Right renal cortex interstitium (tissue), 3 donors: ENCODE measurements at regions not wholly inside any gene's neighbourhood (a gene's known extent, or its start where the extent isn't known, plus 50 kb on each side); places are given as distances from the start of the nearest gene placed in this dataset.
"Not testable (repeated sequence)": the region's sequence is repeated elsewhere in the genome, so short reads cannot be mapped to it uniquely, and the experiment has no call there.

Experiments used
- DNase-seq, 3 donors: peaks; one replicate each; pipeline ENCODE4 v3.0.0-alpha.2; 2013; ENCODE audit warnings: low read depth in 3 of 3, low spot score in 2 of 3

- no peak for DNase-seq
Measured at GRCh38 chr6:9143140-9143539, 707.8 kb upstream of the SLC35B3 start.

- no peak for DNase-seq
Measured at GRCh38 chr6:9140951-9141460, 705.7 kb upstream of the SLC35B3 start.

- DNase-seq: no peak
Measured at GRCh38 chr6:9140172-9140571, 704.8 kb upstream of the SLC35B3 start.

- no peak for DNase-seq
Measured at GRCh38 chr6:9139746-9140145, 704.4 kb upstream of the SLC35B3 start.

- no peak for DNase-seq
Measured at GRCh38 chr6:9138936-9139335, 703.6 kb upstream of the SLC35B3 start.

GRCh38 chr6:9136141-9136822, 700.9 kb upstream of the SLC35B3 start:
- no peak for DNase-seq

GRCh38 chr6:9131616-9132015, 696.3 kb upstream of the SLC35B3 start:
- DNase-seq: peak in 1 of 3 donors; percentile 16

- no peak for DNase-seq
Measured at GRCh38 chr6:9131201-9131600, 695.9 kb upstream of the SLC35B3 start.

GRCh38 chr6:9128970-9129369, 693.6 kb upstream of the SLC35B3 start:
- DNase-seq: no peak

- DNase-seq: no peak
Measured at GRCh38 chr6:9126878-9127560, 691.7 kb upstream of the SLC35B3 start.

GRCh38 chr6:9126034-9126433, 690.7 kb upstream of the SLC35B3 start:
- DNase-seq: not testable (repeated sequence)

- DNase-seq: no peak
Measured at GRCh38 chr6:9121549-9121948, 686.2 kb upstream of the SLC35B3 start.

- no peak for DNase-seq
Measured at GRCh38 chr6:9116026-9116425, 680.7 kb upstream of the SLC35B3 start.

- DNase-seq: no peak
Measured at GRCh38 chr6:9112544-9112943, 677.2 kb upstream of the SLC35B3 start.

- no peak for DNase-seq
Measured at GRCh38 chr6:9103876-9104521, 668.7 kb upstream of the SLC35B3 start.

GRCh38 chr6:9101920-9102319, 666.6 kb upstream of the SLC35B3 start:
- no peak for DNase-seq

GRCh38 chr6:9100869-9101580, 665.7 kb upstream of the SLC35B3 start:
- no peak for DNase-seq

- DNase-seq: no peak
Measured at GRCh38 chr6:9095729-9096128, 660.4 kb upstream of the SLC35B3 start.

- DNase-seq: no peak
Measured at GRCh38 chr6:9095137-9095536, 659.8 kb upstream of the SLC35B3 start.

GRCh38 chr6:9089724-9090123, 654.4 kb upstream of the SLC35B3 start:
- no peak for DNase-seq

GRCh38 chr6:9087470-9087869, 652.1 kb upstream of the SLC35B3 start:
- no peak for DNase-seq
